HEK293T (cell line): ENCODE measurements at regions not wholly inside any gene's neighbourhood (a gene's known extent, or its start where the extent isn't known, plus 50 kb on each side); places are given as distances from the start of the nearest gene placed in this dataset.

Source experiments
- BHLHE40 ChIP-seq: fragments of 450-650 bp; IDR thresholded peaks from 2 replicates; pipeline ENCODE4 v1.6.1; 2016; ENCODE audit warnings: mild to moderate bottlenecking, moderate library complexity, borderline replicate concordance
- FOXM1 ChIP-seq: fragments of 450-650 bp; IDR thresholded peaks from 2 replicates; pipeline ENCODE4 v1.6.1; 2017; ENCODE audit warnings: mild to moderate bottlenecking, borderline replicate concordance
- SP1 ChIP-seq: fragments of 450-650 bp; IDR thresholded peaks from 2 replicates; pipeline ENCODE4 v1.6.1; 2017
- TARDBP ChIP-seq: fragments of 450-650 bp; IDR thresholded peaks from 2 replicates; pipeline ENCODE4 v1.6.1; 2016

DNA sequence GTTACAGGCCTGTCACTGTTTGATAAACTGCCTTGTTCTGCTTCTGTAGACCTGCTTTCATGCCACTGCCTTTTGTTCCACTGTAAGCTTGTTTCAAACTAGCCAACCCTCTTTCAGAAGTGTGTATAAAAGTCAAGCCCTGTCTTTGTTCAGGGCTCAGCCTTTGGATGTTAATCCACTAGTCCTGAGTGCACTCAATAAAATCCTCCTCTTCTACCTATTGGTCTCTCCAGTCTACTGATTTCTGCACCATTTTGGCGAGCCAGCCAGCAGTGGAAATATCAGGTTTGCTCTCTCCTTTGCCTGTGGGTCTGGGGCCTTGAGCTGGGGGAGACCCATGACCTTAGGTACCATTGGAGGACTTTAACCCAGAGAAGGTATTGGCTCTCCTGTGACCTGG is 901.6 kb upstream of the NDST4 start:
- no peak for TF ChIP-seq TARDBP
- no peak for TF ChIP-seq BHLHE40
- TF ChIP-seq FOXM1, result no peak
- TF ChIP-seq SP1, result no peak
